IMR-90 (cell line): ENCODE measurements at regions not wholly inside any gene's neighbourhood (a gene's known extent, or its start where the extent isn't known, plus 50 kb on each side); places are given as distances from the start of the nearest gene placed in this dataset.

Source experiments
- CEBPB ChIP-seq: IDR thresholded peaks from 2 replicates; pipeline ENCODE4 v1.6.1; 2012; ENCODE audit warnings: low read depth, low read length, improper control_type of control experiment
- CHD1 ChIP-seq: IDR thresholded peaks from 2 replicates; pipeline ENCODE4 v1.6.1; 2012; ENCODE audit warnings: low read depth, low read length, improper control_type of control experiment
- CTCF ChIP-seq: conservative IDR thresholded peaks from 2 replicates; pipeline ENCODE4 v1.5.1; 2012; ENCODE audit warnings: mild to moderate bottlenecking, low read depth, low read length, improper control_type of control experiment
- ELK1 ChIP-seq: fragments of 150-350 bp; IDR thresholded peaks from 2 replicates; pipeline ENCODE4 v1.6.1; 2016; ENCODE audit warnings: low read depth, mild to moderate bottlenecking, low read length, moderate library complexity, borderline replicate concordance
- MAFK ChIP-seq: IDR thresholded peaks from 2 replicates; pipeline ENCODE4 v1.6.1; 2012; ENCODE audit warnings: low read depth, low read length, improper control_type of control experiment
- MAZ ChIP-seq: IDR thresholded peaks from 2 replicates; pipeline ENCODE4 v1.6.1; 2012; ENCODE audit warnings: low read depth, mild to moderate bottlenecking, low read length, improper control_type of control experiment, moderate library complexity, borderline replicate concordance
- MXI1 ChIP-seq: IDR thresholded peaks from 2 replicates; pipeline ENCODE4 v1.6.1; 2012; ENCODE audit warnings: low read depth, mild to moderate bottlenecking, low read length, moderate library complexity, borderline replicate concordance
- NFE2L2 ChIP-seq: fragments of 150-350 bp; IDR thresholded peaks from 2 replicates; pipeline ENCODE4 v1.6.1; 2016; ENCODE audit warnings: low read depth, mild to moderate bottlenecking, low read length
- POLR2A ChIP-seq: IDR thresholded peaks from 2 replicates; pipeline ENCODE4 v1.6.1; 2012; ENCODE audit warnings: mild to moderate bottlenecking, low read depth, low read length
- RAD21 ChIP-seq: IDR thresholded peaks from 2 replicates; pipeline ENCODE4 v1.6.1; 2012; ENCODE audit warnings: low read length, improper control_type of control experiment
- RCOR1 ChIP-seq: IDR thresholded peaks from 2 replicates; pipeline ENCODE4 v1.6.1; 2012; ENCODE audit warnings: mild to moderate bottlenecking, low read length, improper control_type of control experiment; ENCODE audit not compliant: insufficient replicate concordance
- SMC3 ChIP-seq: fragments of 150-350 bp; IDR thresholded peaks from 2 replicates; pipeline ENCODE4 v1.6.1; 2016; ENCODE audit warnings: low read depth, mild to moderate bottlenecking, antibody characterized with exemption, low read length, moderate library complexity
- USF2 ChIP-seq: fragments of 150-350 bp; IDR thresholded peaks from 2 replicates; pipeline ENCODE4 v1.6.1; 2017; ENCODE audit warnings: mild to moderate bottlenecking, antibody characterized with exemption, low read length, low read depth

- TF ChIP-seq CTCF (no peak), RCOR1 (no peak), RAD21 (no peak), MAZ (no peak), POLR2A (no peak), SMC3 (no peak), ELK1 (no peak), MAFK (no peak), CEBPB (no peak), MXI1 (no peak), CHD1 (no peak), NFE2L2 (no peak), USF2 (no peak)
Measured at GRCh38 chr21:27419153-27419552, 452.3 kb upstream of the ADAMTS5 start.
